H9 (cell line): ENCODE measurements at regions not wholly inside any gene's neighbourhood (a gene's known extent, or its start where the extent isn't known, plus 50 kb on each side); places are given as distances from the start of the nearest gene placed in this dataset.
"Not testable (repeated sequence)": the region's sequence is repeated elsewhere in the genome, so short reads cannot be mapped to it uniquely, and the experiment has no call there.

Experiments used
- DNase-seq: peaks from one replicate; pipeline ENCODE4 v3.0.0-alpha.2; 2017
- H2AFZ ChIP-seq: one replicate; pipeline ENCODE4 v1.6.1; 2013; ENCODE audit warnings: mild to moderate bottlenecking, low read length, control low read depth, moderate library complexity
- H2AK5ac ChIP-seq: 2 replicates; pipeline ENCODE4 v1.6.1; 2013; ENCODE audit warnings: low read length, control low read depth, mixed read lengths; ENCODE audit not compliant: insufficient read length
- H2BK120ac ChIP-seq: one replicate; pipeline ENCODE4 v1.6.1; 2013; ENCODE audit warnings: low read depth, mild to moderate bottlenecking, low read length, control low read depth, inconsistent platforms; ENCODE audit not compliant: poor library complexity, severe bottlenecking
- H2BK12ac ChIP-seq: 2 replicates; pipeline ENCODE4 v1.6.1; 2013; ENCODE audit warnings: low read length, control low read depth, mixed read lengths, low read depth; ENCODE audit not compliant: insufficient read length
- H2BK15ac ChIP-seq: 2 replicates; pipeline ENCODE4 v1.6.1; 2013; ENCODE audit warnings: low read depth, low read length, control low read depth
- H2BK20ac ChIP-seq: one replicate; pipeline ENCODE4 v1.6.1; 2013; ENCODE audit warnings: low read depth, mild to moderate bottlenecking, low read length, control low read depth, inconsistent platforms; ENCODE audit not compliant: poor library complexity, severe bottlenecking
- H2BK5ac ChIP-seq: 2 replicates; pipeline ENCODE4 v1.6.1; 2013; ENCODE audit warnings: low read length, control low read depth, mixed read lengths; ENCODE audit not compliant: insufficient read length
- H3K14ac ChIP-seq: 2 replicates; pipeline ENCODE4 v1.6.1; 2013; ENCODE audit warnings: low read length, control low read depth; ENCODE audit not compliant: insufficient read depth
- H3K18ac ChIP-seq: 2 replicates; pipeline ENCODE4 v1.6.1; 2013; ENCODE audit warnings: low read depth, mild to moderate bottlenecking, mixed read lengths, low read length, control low read depth; ENCODE audit not compliant: insufficient read length
- H3K23ac ChIP-seq: 2 replicates; pipeline ENCODE4 v1.6.1; 2013; ENCODE audit warnings: low read length, control low read depth, mixed read lengths, low read depth; ENCODE audit not compliant: insufficient read length
- H3K23me2 ChIP-seq: 2 replicates; pipeline ENCODE4 v1.6.1; 2013; ENCODE audit warnings: low read depth, mild to moderate bottlenecking, mixed read lengths, low read length, control low read depth; ENCODE audit not compliant: insufficient read length, poor library complexity, severe bottlenecking
- H3K27ac ChIP-seq: 2 replicates; pipeline ENCODE4 v1.5.1; 2013; ENCODE audit warnings: low read length, control low read depth, mixed read lengths, low read depth; ENCODE audit not compliant: insufficient read length
- H3K27me3 ChIP-seq: 2 replicates; pipeline ENCODE4 v1.6.1; 2013; ENCODE audit warnings: low read length, control low read depth, inconsistent platforms; ENCODE audit not compliant: insufficient read depth
- H3K4ac ChIP-seq: 2 replicates; pipeline ENCODE4 v1.6.1; 2013; ENCODE audit warnings: low read depth, mild to moderate bottlenecking, control low read depth, inconsistent platforms, low read length, moderate library complexity
- H3K4me1 ChIP-seq: 2 replicates; pipeline ENCODE4 v1.6.1; 2013; ENCODE audit warnings: low read length, control low read depth, inconsistent platforms; ENCODE audit not compliant: insufficient read depth
- H3K4me2 ChIP-seq: 2 replicates; pipeline ENCODE4 v1.6.1; 2013; ENCODE audit warnings: low read length, control low read depth, mixed read lengths; ENCODE audit not compliant: insufficient read length, insufficient read depth
- H3K56ac ChIP-seq: 2 replicates; pipeline ENCODE4 v1.6.1; 2013; ENCODE audit warnings: low read depth, mild to moderate bottlenecking, mixed read lengths, low read length, control low read depth; ENCODE audit not compliant: insufficient read length
- H3K79me1 ChIP-seq: 2 replicates; pipeline ENCODE4 v1.6.1; 2013; ENCODE audit warnings: low read depth, mild to moderate bottlenecking, moderate library complexity, low read length, control low read depth, inconsistent platforms; ENCODE audit not compliant: insufficient read depth, poor library complexity, severe bottlenecking
- H3K79me2 ChIP-seq: 2 replicates; pipeline ENCODE4 v1.6.1; 2013; ENCODE audit warnings: low read length, control low read depth, inconsistent platforms; ENCODE audit not compliant: insufficient read depth
- H3K9ac ChIP-seq: 2 replicates; pipeline ENCODE4 v1.6.1; 2013; ENCODE audit warnings: low read length, control low read depth, mixed read lengths; ENCODE audit not compliant: insufficient read length; ENCODE audit errors: extremely low read depth
- H3K9me3 ChIP-seq: one replicate; pipeline ENCODE4 v1.6.1; 2013; ENCODE audit warnings: low read depth, low read length, inconsistent platforms; ENCODE audit not compliant: control insufficient read depth
- H3T11ph ChIP-seq: one replicate; pipeline ENCODE4 v1.6.1; 2013; ENCODE audit warnings: mild to moderate bottlenecking, low read length, control low read depth, inconsistent platforms
- H4K20me1 ChIP-seq: one replicate; pipeline ENCODE4 v1.6.1; 2013; ENCODE audit not compliant: control insufficient read depth, insufficient read length, insufficient read depth
- H4K5ac ChIP-seq: 2 replicates; pipeline ENCODE4 v1.6.1; 2013; ENCODE audit warnings: low read depth, mild to moderate bottlenecking, mixed read lengths, low read length, control low read depth; ENCODE audit not compliant: insufficient read length
- H4K8ac ChIP-seq: replicated peaks from 2 replicates; pipeline ENCODE4 v1.6.1; 2013; ENCODE audit warnings: low read length, control low read depth, mixed read lengths, low read depth; ENCODE audit not compliant: insufficient read length
- H4K91ac ChIP-seq: 2 replicates; pipeline ENCODE4 v1.6.1; 2013; ENCODE audit warnings: low read depth, mild to moderate bottlenecking, moderate library complexity, mixed read lengths, low read length, control low read depth; ENCODE audit not compliant: insufficient read length
- H3K27ac Mint-ChIP-seq, 3 experiments: 2 replicates in 2 of 3; 3 replicates in 1 of 3; pipeline ENCODE4 v1.8.0; 2020 to 2021; ENCODE audit warnings: mixed read lengths in 3 of 3, mild to moderate bottlenecking in 1 of 3, moderate library complexity in 1 of 3
- H3K27me3 Mint-ChIP-seq: 2 replicates; pipeline ENCODE4 v1.8.0; 2021; ENCODE audit warnings: low read depth, mild to moderate bottlenecking, moderate library complexity, mixed read lengths
- H3K36me3 Mint-ChIP-seq, 3 experiments: 2 replicates in 2 of 3; 3 replicates in 1 of 3; pipeline ENCODE4 v1.8.0; 2020 to 2021; ENCODE audit warnings: low read depth in 3 of 3, mixed read lengths in 3 of 3; ENCODE audit not compliant: insufficient read depth in 1 of 3
- H3K4me1 Mint-ChIP-seq, 2 experiments: 2 replicates each; pipeline ENCODE4 v1.8.0; 2020; ENCODE audit warnings: mixed read lengths in 2 of 2
- H3K4me3 Mint-ChIP-seq, 2 experiments: 2 replicates in 1 of 2; 3 replicates in 1 of 2; pipeline ENCODE4 v1.8.0; 2020 to 2021; ENCODE audit warnings: mild to moderate bottlenecking in 2 of 2, mixed read lengths in 2 of 2, moderate library complexity in 1 of 2
- H3K9me3 Mint-ChIP-seq, 2 experiments: 2 replicates in 1 of 2; 3 replicates in 1 of 2; pipeline ENCODE4 v1.8.0; 2020; ENCODE audit warnings: mild to moderate bottlenecking in 2 of 2, mixed read lengths in 2 of 2, moderate library complexity in 1 of 2
- WGBS: extraction: QIAGEN DNeasy Blood & Tissue Kit; methylation state at CpG from one replicate; pipeline ENCODE4 v1.1.7; 2013; ENCODE audit warnings: missing lambda C conversion rate, low lambda C conversion rate, mixed read lengths; ENCODE audit not compliant: insufficient read length; ENCODE audit errors: extremely low coverage; 5-methylcytosine and 5-hydroxymethylcytosine counted together

- not testable (repeated sequence) for H3K9me3 ChIP-seq, H2BK15ac ChIP-seq, H3T11ph ChIP-seq, H3K27ac ChIP-seq, H3K79me2 ChIP-seq, H3K4me2 ChIP-seq, H2BK120ac ChIP-seq, H2BK5ac ChIP-seq, H4K91ac ChIP-seq, H2BK12ac ChIP-seq, DNase-seq, H3K36me3 Mint-ChIP-seq, H3K23ac ChIP-seq, H3K79me1 ChIP-seq, H3K27me3 ChIP-seq, H3K4ac ChIP-seq, H4K8ac ChIP-seq, H3K4me3 Mint-ChIP-seq, H3K56ac ChIP-seq, H3K23me2 ChIP-seq, H2BK20ac ChIP-seq, H3K14ac ChIP-seq, H2AK5ac ChIP-seq, H3K18ac ChIP-seq, H4K20me1 ChIP-seq, H3K9me3 Mint-ChIP-seq, H3K9ac ChIP-seq, H3K4me1 ChIP-seq, H3K27me3 Mint-ChIP-seq, H2AFZ ChIP-seq, H4K5ac ChIP-seq
- Mint-ChIP-seq H3K4me1 (peaks cover 11 to 14% of the 10 kb centered on the region in 2 experiments), H3K27ac (peak overlapping the region in 1 of 3 experiments; percentile 8; a peak in 1 of 7 replicates)
- no CpG with 5 or more reads among the region's 15 CpGs for WGBS
Measured at GRCh38 chr16:29351271-29351969, 55.1 kb downstream of the NPIPB11 start.

- not testable (repeated sequence) for H3K4me1 ChIP-seq, H3T11ph ChIP-seq, H4K5ac ChIP-seq, H3K18ac ChIP-seq, H3K9me3 Mint-ChIP-seq, H3K27ac ChIP-seq, H3K36me3 Mint-ChIP-seq, H2BK12ac ChIP-seq, H2AK5ac ChIP-seq, H3K4me3 Mint-ChIP-seq, H4K91ac ChIP-seq, H4K8ac ChIP-seq, H2BK20ac ChIP-seq, H3K4me2 ChIP-seq, H3K27me3 ChIP-seq, H3K14ac ChIP-seq, H3K79me2 ChIP-seq, H3K27ac Mint-ChIP-seq, H3K4ac ChIP-seq, H2BK120ac ChIP-seq, H3K9ac ChIP-seq, H2BK15ac ChIP-seq, H3K23ac ChIP-seq, H3K79me1 ChIP-seq, H3K27me3 Mint-ChIP-seq, H4K20me1 ChIP-seq, H3K56ac ChIP-seq, H3K9me3 ChIP-seq, H2BK5ac ChIP-seq, H3K23me2 ChIP-seq, DNase-seq, H2AFZ ChIP-seq
- H3K4me1 Mint-ChIP-seq, result peaks cover 11 to 14% of the 10 kb centered on the region in 2 experiments
- no CpG with 5 or more reads among the region's 7 CpGs for WGBS
Measured at GRCh38 chr16:29349966-29350365, 56.5 kb downstream of the NPIPB11 start.
